DMS153 treated with DMSO at 0.1 percent for 48 hours (cell line): ENCODE measurements at regions not wholly inside any gene's neighbourhood (a gene's known extent, or its start where the extent isn't known, plus 50 kb on each side); places are given as distances from the start of the nearest gene placed in this dataset.
A peak's percentile ranks its signal among the peaks of the same experiment; 100 is the strongest.

Source experiments
- DNase-seq: peaks from one replicate; lab custom pipeline; 2025; ENCODE audit not compliant: unreplicated experiment; lab: John Stamatoyannopoulos, UW

DNA sequence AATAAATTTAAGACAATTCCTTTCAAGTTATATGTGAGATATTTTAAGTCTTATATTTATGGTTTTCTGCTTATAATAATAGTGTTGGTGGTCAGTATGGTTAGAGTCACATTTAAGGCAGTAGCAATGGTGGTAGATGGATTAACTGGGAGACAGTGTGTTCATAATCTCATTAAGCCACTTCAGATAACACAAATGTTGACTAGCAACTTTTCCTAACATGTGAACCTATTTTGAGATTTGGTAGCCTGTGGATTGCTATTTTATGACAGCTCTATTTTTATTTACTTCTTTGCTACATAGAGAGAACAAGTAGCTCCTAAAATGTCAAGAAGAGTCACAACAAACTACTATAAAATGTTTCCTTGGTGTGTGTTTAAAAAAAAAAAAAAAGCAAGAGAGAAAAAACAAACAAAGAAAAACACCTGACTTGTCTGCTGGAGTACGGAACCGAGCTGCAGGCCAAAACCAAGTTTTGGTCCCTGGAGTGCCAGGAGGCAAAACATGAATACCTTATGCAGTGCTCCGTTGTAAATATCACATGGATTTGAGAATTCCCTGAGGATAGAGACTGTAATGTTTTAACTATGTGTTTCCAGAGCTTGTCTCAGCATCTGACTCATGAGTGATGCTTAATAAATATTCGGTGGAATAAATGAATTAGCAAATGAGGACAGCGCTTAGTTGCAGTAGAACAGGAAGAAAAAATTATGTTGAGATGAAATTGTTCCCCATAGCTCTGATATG, 457.1 kb upstream of the ROBO2 start:
- DNase-seq, result no peak

DNA sequence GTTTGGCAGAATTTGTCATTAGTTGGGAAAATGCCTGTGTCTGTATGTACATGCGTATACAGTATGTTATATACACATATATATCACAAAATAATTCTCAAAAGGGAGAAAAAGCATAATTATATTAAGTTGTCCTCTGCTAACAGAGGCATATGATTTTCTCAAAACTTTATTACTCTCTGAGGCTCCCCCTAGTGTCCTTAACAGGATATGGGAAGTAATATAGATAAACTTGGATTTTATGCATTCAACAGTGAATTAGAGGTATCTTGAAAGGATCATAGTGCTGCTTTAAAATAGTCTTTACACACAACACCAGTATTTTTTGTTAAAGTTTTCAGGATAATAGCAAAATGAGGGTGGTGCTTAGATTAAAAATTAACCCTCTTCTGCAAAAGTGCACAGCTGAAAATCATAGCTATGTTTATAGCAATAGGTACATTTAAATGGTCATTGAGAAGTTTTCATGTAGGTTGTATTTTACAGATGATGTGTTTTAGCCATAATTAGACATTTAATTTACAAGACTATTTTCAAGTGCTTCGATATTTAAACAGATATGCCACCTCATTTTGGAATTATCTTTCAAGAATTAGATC, 454.0 kb upstream of the ROBO2 start:
- DNase-seq, result no peak

DNA sequence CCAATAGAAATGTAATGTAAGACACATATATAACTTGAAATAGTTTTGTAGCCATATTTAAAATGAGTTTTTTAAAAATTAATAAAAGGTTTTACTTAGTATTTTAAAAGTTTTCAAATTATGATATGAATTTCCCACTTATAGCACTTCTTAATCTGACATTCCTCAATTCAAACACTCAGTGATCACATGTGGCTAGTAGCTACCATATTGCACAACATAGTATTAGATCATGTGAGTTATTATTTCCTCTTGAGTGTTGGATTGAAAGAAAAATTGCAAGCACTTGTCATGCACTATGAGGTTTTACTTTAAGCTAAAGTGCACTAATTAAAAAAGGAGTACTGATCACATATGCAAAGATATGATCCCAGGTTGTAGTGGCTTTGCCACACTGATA, 453.4 kb upstream of the ROBO2 start:
- no peak for DNase-seq

DNA sequence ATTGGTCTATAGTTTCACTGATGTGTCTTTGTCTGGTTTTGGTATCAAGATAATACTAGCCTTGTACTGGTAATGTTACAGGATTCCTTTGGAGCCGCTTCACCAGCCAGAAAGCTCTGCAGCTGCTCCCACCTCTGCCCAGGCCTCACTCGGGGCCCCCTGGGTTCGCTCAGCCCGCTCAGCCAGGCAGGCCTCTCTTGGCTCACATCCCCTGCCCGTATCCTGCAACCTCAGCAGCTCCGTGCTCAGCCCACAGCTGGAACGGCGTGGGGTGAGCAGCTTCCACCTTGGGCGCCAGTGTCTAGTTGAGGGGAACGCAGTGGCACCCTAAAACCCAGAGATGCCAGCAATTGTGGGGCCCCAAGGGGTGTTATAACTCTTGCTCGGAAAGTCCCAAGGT, 429.7 kb upstream of the ROBO2 start:
- no peak for DNase-seq

DNA sequence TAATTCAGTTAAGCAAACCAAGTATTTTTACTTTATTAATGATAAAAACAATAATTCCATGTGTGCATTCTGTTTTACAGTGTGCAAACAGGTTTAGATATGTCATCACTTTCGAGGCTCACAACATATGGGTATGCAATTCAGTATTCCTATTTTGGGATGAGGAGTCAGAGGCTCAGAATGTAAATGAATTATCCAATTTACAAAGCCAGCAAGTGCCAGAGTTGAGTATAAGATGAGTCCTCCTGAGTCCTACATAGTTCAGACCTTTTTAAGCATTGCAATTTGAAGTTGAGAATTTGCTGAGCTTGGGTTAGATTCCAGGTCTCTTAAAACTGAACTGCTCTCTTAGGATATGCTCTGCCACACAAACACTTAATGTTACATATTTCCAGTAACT, 424.2 kb upstream of the ROBO2 start:
- DNase-seq, result no peak

DNA sequence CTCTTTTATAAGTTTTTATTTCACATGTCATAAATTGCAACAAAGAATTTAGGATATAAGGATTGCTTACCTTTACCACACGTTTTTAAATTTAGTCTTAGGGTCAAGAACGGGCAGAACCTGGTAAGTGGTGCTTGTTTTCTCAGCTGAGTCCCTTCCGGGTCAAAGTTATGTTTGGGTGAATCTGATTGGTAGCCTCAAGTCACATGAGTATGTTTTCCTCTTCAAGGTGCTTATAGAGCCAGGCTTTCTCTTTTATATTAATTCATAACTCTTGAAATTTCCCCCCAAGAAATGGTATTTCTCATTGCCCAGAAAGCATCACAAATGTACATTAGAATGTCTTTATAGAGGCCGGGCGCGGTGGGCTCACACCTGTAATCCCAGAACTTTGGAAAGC, 415.7 kb upstream of the ROBO2 start:
- DNase-seq, result no peak

DNA sequence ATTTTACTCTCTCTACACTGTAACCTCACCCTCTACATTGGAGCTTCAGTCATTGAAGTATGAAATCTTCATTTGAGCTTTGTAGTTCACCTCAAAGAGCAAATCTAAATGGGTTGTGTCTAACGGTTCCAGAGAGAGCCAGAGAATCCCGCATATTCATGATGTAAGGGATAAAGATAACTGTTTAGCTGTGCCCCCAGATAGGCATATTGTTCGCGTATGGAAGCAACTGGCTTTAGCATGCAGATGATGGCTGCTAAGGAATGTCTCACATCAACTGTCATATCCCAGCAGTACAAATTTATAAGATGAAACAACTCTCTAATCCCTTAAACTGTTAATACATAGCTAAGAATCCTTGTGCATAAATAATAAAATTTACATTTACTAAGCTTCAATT, 412.7 kb upstream of the ROBO2 start:
- no peak for DNase-seq

DNA sequence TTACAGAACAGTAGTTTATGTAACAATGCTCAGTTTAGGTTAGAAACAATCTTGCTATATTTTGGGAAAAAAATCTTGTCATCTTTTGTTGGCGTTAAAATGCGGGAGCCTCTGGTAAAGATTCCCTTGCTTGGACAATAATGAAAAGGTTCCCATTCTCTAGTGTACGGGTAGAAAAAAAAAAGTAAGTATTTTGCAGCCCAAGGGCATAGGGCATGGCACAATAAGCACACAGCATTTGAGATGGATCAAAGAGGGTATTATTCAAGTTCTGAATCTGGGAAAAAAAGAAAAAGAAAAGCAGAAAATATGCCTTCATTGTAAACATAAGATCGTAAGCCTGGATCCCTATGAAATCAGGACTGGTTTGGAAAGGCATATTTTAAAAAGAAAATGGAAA, 408.6 kb upstream of the ROBO2 start:
- DNase-seq, result no peak

DNA sequence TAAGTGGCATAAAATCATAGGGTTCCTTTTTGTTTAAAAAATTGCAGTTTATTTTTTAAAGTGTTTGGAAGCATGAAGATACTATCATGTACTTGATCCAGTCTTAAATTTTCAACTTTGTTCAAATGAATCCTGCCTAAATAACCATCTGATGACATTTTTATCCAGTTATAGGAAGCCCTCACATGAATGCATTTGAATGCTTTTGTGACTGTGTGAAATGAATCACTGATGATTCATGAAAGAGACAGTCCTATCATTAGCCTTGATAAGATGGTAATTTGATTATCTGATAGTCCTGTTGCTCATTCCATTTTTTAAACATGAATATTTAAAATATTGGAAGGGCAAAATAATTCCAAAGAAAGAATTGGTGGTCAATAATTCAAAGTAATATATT, 401.9 kb upstream of the ROBO2 start:
- DNase-seq, result no peak

DNA sequence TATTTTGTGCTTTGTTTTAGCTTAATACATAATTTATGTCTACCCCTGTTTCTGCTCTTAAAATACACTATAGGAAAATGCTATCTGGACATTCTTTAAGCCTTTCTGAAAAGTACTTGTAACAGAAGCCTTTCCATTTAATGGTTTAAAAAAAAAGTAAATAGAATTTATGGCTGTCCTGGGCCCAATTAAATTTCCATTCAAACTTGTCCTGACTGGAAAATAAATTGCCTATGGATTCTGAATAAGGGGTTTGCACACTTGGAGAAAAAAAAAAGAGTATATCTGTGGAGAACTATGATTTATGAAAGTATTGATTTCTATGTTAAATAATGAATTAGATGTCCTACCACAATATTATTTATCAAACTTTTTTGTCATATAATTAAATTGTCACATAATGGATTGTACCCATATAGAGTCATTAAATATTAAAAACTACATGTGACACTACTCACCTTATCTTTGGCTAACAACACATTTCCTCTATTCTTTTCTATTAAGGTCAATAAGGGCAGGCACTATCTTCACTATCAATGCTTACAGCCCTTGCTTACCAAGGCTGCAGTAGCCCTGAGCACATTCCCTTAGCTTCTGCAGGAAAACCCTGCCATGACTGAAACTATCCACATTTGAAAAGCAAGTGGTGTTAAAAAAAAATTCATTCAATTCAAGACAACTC, 396.1 kb upstream of the ROBO2 start:
- peak; percentile 19 for DNase-seq

DNA sequence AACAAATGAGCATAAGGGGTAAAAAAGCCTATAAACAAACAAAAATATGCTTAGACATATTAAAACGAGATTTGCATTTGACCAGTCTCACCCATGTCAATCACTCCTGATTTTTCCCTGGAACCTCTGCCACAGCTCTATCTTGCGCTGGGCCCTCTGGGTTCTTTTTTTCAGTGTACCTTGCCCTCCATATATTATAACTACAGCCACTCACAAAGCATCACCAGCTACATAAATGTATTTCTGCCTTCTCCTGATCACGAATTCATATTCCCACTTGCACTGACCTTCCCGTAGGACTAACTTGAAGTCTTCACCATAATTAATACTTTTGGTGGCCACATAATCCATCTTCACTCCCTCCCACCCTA, 395.6 kb upstream of the ROBO2 start:
- no peak for DNase-seq

DNA sequence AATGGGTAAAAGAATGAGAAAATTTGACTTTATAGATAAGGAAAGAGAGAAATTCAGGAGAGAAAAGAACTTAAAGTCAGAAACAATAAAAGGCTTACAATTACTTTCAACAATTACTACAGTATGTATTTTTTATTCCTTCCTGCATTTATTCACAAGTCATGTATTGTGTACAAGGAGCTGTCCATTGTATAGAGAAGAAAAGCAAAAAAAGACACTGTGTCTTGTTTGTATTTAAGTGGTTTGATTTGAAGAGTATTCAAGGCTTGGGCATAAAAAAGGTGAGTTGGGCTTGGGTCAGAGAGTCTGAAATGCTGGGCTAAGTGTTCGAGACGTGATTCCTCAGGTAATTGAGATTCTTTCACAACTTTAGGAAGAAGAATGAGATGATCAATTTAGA, 394.2 kb upstream of the ROBO2 start:
- no peak for DNase-seq

DNA sequence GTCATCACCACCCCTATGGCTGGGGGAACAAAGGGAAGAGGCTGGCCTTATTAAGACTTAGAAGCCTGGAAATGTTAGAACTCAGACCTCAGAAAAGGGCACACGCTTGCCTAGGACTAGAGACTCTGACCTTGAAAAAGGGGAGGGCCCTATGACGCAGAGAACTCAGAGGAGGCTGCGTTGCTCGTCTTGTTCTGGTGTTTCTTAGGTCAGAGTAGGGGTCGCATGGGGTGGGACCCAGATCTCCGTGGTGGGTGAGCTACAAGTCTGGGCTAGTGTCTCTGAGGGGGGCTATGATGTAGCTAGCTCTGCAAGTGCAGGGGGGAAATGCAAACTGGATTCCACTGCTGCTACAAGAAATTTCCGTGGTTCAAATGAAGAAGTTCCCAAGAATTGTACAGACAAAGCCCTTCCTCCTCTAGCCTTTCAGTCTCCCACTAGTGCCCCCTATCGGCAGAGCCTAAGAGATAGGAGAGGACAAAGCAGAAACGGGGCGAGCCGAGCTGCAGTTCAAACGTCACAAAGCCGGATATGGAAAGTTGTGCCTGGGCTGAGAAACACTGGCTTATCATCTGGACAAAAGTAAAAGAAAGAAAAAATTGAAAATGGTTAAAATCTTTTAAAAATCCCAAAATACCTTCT, 392.9 kb upstream of the ROBO2 start:
- no peak for DNase-seq

DNA sequence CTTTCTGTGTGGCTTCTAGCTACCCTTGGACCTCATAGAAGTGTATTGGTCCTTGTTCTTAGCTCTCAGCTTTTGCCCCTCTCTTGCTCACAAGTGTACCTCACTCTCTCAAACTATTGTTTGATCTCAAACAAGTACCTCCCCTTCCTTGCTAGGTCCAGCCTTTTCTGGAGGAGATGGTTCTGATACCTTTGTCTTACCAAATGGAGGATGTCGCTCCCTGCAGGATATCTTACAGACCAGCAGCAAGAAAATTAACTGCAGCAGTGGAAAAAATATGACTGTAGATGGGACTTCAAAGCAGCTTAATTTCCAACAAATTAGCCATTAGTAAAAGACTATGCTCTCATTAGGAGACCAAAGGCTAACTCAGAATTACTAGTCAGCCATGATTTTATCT, 388.1 kb upstream of the ROBO2 start:
- DNase-seq, result no peak

DNA sequence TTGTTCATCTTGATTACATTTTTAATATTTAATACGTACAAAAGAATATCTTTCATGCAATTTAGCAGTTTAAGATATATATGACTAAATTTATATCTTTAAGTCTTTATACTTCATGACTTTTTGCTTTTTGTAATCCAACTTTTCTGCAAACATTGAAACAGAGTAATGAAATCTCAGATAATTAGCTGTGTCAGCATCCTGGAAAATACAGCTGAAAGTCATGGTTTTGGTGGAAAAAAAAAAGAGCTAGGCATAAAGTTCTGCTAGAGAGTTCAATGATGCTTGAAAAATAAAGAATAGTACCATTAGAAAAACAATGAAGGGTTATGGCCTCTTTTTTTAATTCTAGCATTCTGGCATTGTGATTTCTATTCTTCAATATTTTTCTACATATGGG, 387.4 kb upstream of the ROBO2 start:
- no peak for DNase-seq

DNA sequence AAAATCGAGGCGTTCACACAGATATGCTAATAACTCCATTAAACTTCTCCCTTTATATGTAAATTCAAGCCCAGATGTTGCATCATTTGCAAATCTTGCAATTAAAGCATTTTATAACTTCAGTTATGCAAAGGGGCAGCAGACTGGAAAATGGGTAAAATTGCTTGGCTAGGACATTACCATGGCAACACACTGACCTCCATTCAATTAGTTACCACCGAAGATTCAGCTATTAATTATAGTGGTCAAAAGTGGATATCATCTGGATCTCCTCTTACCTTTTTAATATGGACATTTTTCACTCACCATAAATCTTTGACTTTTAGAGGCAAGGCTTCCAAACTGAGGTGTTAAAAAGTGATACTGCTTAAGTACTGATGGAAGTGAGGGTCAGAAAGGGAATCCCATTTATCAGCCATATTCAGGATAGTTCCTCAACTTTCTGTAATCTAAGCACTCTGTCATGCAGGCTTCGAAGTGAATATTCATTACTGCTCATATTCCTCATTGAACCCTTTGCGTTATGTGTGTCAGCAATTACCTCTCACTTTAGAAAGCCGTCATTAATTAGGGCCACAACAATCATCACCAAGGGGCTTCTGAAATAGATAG, 386.2 kb upstream of the ROBO2 start:
- DNase-seq, result no peak

DNA sequence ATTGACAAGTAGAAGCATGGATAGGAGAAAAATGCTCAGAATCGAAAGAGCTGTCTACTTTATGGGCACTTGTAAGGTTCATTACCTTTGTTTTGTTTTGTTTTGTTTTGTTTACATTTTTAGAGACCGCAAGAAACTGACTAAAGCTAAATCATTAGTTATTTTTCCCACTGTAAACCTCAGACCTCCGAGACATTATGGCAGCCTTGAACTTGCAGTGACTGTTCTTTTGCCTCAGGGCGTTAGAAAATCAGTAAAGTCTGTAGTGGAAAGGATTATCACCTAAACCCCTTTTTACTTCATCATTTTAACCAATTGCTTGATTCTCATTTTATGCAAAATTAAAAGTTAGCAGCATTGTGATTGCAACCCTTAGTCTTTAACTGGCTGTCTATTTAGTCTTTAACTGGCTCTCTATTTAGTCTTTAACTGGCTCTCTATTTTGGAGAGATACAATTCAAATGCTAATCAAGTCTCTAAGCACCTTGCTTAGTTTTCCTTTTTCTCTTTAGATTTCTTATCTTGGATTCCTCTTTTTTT, 383.3 kb upstream of the ROBO2 start:
- DNase-seq, result no peak

DNA sequence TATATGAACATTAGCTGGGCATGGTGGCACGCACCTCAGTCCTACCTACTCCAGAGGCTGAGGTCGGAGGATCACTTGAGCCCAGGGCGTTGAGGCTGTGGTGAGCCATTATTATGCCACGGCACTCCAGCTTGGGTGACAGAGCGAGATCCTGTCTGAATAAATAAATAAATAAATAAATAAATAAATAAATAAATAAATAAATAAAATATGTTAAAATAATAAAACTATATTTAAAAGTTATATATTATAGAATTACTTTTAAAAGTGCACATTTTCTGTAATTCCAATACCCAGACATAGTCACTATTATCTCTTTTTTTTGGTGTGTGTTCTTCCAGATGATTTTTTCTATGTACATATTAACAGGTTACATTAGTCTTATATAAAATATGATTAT, 382.0 kb upstream of the ROBO2 start:
- no peak for DNase-seq

DNA sequence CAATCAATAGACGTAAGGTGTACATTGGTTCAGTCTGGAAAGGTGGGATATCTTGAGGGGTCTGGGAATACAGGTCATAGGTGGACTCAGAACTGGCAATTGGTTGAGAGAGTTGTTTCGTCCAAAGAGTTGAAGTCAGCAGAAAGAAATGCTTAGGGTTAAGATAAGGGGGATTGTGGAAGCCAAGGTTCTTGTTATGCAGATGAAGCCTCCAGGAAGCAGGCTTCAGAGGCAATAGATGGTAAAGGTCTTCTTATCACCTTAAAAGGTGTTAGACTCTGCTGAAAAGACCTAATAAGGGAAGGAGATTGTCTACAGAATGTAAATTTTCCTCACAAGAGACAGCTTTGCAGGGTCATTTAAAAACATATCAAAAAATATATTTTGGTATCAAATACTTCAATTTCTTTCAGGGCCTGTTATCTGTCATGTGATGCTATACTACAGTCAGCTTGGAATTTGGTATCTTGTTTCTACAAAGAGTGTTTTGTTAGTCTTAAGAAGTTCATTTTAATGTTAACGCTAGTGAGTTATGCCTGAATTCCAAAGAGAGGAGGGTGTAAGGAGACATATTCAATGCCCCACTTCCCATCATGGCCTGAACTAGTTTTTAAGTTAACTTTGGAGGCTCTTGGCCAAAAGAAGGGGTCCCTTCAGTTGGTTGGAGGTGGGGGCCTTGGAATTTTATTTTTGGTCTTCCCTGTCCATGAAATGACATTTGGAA, 378.2 kb upstream of the ROBO2 start:
- no peak for DNase-seq

DNA sequence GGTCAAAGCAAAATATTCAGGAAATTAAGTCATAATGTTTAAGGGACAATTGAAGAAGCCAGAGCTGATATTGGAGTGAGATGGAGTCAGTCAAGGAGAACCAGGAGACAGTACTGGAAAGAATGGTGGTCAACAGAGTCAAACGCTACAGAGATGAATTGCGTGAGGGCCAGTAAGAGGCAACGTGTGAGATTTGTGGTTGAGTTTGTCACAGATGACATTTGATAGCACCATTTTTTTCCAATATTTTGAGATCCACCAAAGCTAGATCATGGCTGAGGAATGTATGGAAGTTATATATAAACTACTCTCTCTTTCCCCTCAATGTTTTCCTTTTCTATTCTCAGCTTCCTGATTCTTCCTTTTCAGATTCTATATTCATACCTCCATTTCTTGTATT, 375.1 kb upstream of the ROBO2 start:
- no peak for DNase-seq

DNA sequence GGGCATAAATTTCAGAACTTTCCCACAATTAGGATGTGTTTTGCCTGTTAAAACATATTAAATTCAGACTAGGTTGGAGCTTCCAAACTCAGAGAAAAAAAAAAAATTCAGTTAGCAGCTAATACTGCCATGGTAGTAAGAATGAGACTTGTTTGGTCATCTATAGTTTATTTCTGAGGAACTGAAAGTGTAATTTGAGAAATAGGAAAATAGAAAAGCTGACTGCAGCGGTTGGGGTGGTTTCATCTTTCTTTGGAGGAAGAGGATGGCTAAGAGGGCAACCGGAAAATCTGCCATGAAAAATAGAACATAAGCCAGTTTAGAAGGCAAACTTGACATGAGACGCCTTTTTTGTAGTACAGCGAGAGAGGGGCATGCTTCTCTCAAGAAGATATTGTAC, 371.2 kb upstream of the ROBO2 start:
- DNase-seq, result no peak
